ENCODE measurements at regions not wholly inside any gene's neighbourhood (a gene's known extent, or its start where the extent isn't known, plus 50 kb on each side); places are given as distances from the start of the nearest gene placed in this dataset.

- no peaks in the 10 kb centered on the region for H3K79me2 ChIP-seq (ENCODE audit: low read depth)
- H3K27me3 Mint-ChIP-seq (ENCODE audit: insufficient read depth, low read depth): no peaks in the 10 kb centered on the region
- no peak overlapping the region for H3K4me2 ChIP-seq
- H3K4me3 Mint-ChIP-seq: no peak overlapping the region
- H3K4me3 ChIP-seq: no peak overlapping the region
- H3K9me3 Mint-ChIP-seq: no peaks in the 10 kb centered on the region
- H3K27me3 ChIP-seq: no peaks in the 10 kb centered on the region
- H3K36me3 ChIP-seq: no peaks in the 10 kb centered on the region
- no peak overlapping the region for H2AFZ ChIP-seq (replicated peaks)
- H3F3A ChIP-seq (ENCODE audit: low read depth): no peaks in the 10 kb centered on the region
- H3K36me3 Mint-ChIP-seq: no peaks in the 10 kb centered on the region
- TF ChIP-seq EZH2 (IDR thresholded peaks at IDR 0.05) (no peak), EZH2phosphoT487 (IDR thresholded peaks at IDR 0.05) (no peak), CTCF (IDR thresholded peaks at IDR 0.05) (no peak)
- H3K9me3 ChIP-seq (ENCODE audit: low read depth): no peaks in the 10 kb centered on the region
- H3K27ac ChIP-seq: no peak overlapping the region
- H3K27ac Mint-ChIP-seq: no peak overlapping the region
- no peaks in the 10 kb centered on the region for H4K20me1 ChIP-seq (ENCODE audit: low read depth)
- H3K9ac ChIP-seq: no peak overlapping the region
- no peaks in the 10 kb centered on the region for H3K4me1 Mint-ChIP-seq
- no peaks in the 10 kb centered on the region for H3K4me1 ChIP-seq
- DNase-seq (ENCODE audit: low spot score): no peak
These were observed 84.8 kb upstream of the SOX3 start for GRCh38 chrX:140589657-140590056.

GRCh38 chrX:140586951-140587350 is 82.1 kb upstream of the SOX3 start:
- H3K4me3 Mint-ChIP-seq: no peak overlapping the region
- no peak overlapping the region for H3K4me2 ChIP-seq
- H3K4me1 Mint-ChIP-seq: no peaks in the 10 kb centered on the region
- H3K9me3 Mint-ChIP-seq: no peaks in the 10 kb centered on the region
- no peaks in the 10 kb centered on the region for H3K27me3 ChIP-seq
- TF ChIP-seq CTCF (IDR thresholded peaks at IDR 0.05) (no peak), EZH2phosphoT487 (IDR thresholded peaks at IDR 0.05) (no peak), EZH2 (IDR thresholded peaks at IDR 0.05) (no peak)
- no peak for DNase-seq (ENCODE audit: low spot score)
- no peaks in the 10 kb centered on the region for H3F3A ChIP-seq (ENCODE audit: low read depth)
- H3K4me1 ChIP-seq: no peaks in the 10 kb centered on the region
- no peaks in the 10 kb centered on the region for H3K79me2 ChIP-seq (ENCODE audit: low read depth)
- H3K36me3 Mint-ChIP-seq: no peaks in the 10 kb centered on the region
- no peaks in the 10 kb centered on the region for H3K9me3 ChIP-seq (ENCODE audit: low read depth)
- H3K9ac ChIP-seq: no peak overlapping the region
- no peak overlapping the region for H3K27ac ChIP-seq
- H3K4me3 ChIP-seq: no peak overlapping the region
- H2AFZ ChIP-seq (replicated peaks): no peak overlapping the region
- H3K27ac Mint-ChIP-seq: no peak overlapping the region
- H4K20me1 ChIP-seq (ENCODE audit: low read depth): no peaks in the 10 kb centered on the region
- no peaks in the 10 kb centered on the region for H3K36me3 ChIP-seq
- no peaks in the 10 kb centered on the region for H3K27me3 Mint-ChIP-seq (ENCODE audit: insufficient read depth, low read depth)

- Histone ChIP-seq H3K9me3 (ENCODE audit: low read depth) (no peaks in the 10 kb centered on the region), H3K9ac (no peak overlapping the region), H3K27me3 (no peaks in the 10 kb centered on the region), H3K4me3 (no peak overlapping the region), H2AFZ (replicated peaks) (no peak overlapping the region), H3F3A (ENCODE audit: low read depth) (no peaks in the 10 kb centered on the region), H3K79me2 (ENCODE audit: low read depth) (no peaks in the 10 kb centered on the region), H3K4me1 (no peaks in the 10 kb centered on the region), H4K20me1 (ENCODE audit: low read depth) (no peaks in the 10 kb centered on the region), H3K4me2 (no peak overlapping the region), H3K27ac (no peak overlapping the region), H3K36me3 (no peaks in the 10 kb centered on the region)
- Mint-ChIP-seq H3K9me3 (no peaks in the 10 kb centered on the region), H3K27me3 (ENCODE audit: insufficient read depth, low read depth) (no peaks in the 10 kb centered on the region), H3K4me3 (no peak overlapping the region), H3K36me3 (no peaks in the 10 kb centered on the region), H3K4me1 (no peaks in the 10 kb centered on the region), H3K27ac (no peak overlapping the region)
- DNase-seq (ENCODE audit: low spot score): no peak
- no peak for TF ChIP-seq EZH2phosphoT487 (IDR thresholded peaks at IDR 0.05)
- no peak for TF ChIP-seq CTCF (IDR thresholded peaks at IDR 0.05)
- TF ChIP-seq EZH2 (IDR thresholded peaks at IDR 0.05): no peak
These were observed 75.6 kb upstream of the SOX3 start for GRCh38 chrX:140580478-140580877.

- H3K4me1 Mint-ChIP-seq: no peaks in the 10 kb centered on the region
- no peak overlapping the region for H2AFZ ChIP-seq (replicated peaks)
- no peaks in the 10 kb centered on the region for H3K36me3 Mint-ChIP-seq
- peak; percentile 64 for DNase-seq (ENCODE audit: low spot score)
- no peaks in the 10 kb centered on the region for H3K9me3 ChIP-seq (ENCODE audit: low read depth)
- H3K4me3 Mint-ChIP-seq: no peak overlapping the region
- no peak overlapping the region for H3K27ac ChIP-seq
- no peak overlapping the region for H3K27ac Mint-ChIP-seq
- no peaks in the 10 kb centered on the region for H4K20me1 ChIP-seq (ENCODE audit: low read depth)
- no peaks in the 10 kb centered on the region for H3K4me1 ChIP-seq
- H3K9me3 Mint-ChIP-seq: peaks cover 2% of the 10 kb centered on the region
- no peaks in the 10 kb centered on the region for H3K27me3 ChIP-seq
- H3K4me2 ChIP-seq: no peak overlapping the region
- H3F3A ChIP-seq (ENCODE audit: low read depth): no peaks in the 10 kb centered on the region
- no peaks in the 10 kb centered on the region for H3K36me3 ChIP-seq
- no peak overlapping the region for H3K4me3 ChIP-seq
- TF ChIP-seq EZH2 (IDR thresholded peaks at IDR 0.05): no peak
- peak; percentile 71 for TF ChIP-seq CTCF (IDR thresholded peaks at IDR 0.05)
- no peak for TF ChIP-seq EZH2phosphoT487 (IDR thresholded peaks at IDR 0.05)
- H3K9ac ChIP-seq: no peak overlapping the region
- H3K27me3 Mint-ChIP-seq (ENCODE audit: insufficient read depth, low read depth): no peaks in the 10 kb centered on the region
- H3K79me2 ChIP-seq (ENCODE audit: low read depth): no peaks in the 10 kb centered on the region
These were observed 67.9 kb upstream of the SOX3 start for GRCh38 chrX:140572724-140573123.

All from neural progenitor cell (in vitro differentiated cells).